ENCODE measurements at regions not wholly inside any gene's neighbourhood (a gene's known extent, or its start where the extent isn't known, plus 50 kb on each side); places are given as distances from the start of the nearest gene placed in this dataset.

DNA sequence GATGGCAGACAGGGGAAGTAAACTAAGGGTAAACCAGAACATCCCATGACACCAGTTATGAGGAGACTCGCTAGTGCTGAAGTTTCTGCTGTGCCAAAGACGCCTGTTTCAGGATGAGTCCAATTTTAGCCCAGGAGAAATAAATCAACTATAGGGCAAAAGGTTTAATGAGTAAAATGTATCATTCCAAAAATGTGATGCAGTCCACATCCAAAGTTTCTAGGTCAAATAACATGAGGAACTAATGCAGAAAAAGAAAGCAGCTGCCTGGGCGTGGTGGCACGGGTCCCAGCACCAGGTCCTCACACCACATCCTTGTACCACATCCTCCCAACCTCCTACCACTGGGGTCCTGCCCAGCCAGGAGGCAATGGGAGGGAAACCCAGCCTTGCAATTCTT is 126.9 kb upstream of the CTAGE1 start:
- ChIA-PET POLR2A (no interaction called here), CTCF (no interaction called here)
- Histone ChIP-seq H3K36me3 (ENCODE audit: control insufficient read depth in 2 of 2, extremely low read depth in 1 of 2, insufficient read depth in 1 of 2, low read length in 1 of 2) (no peaks in the 10 kb centered on the region), H3K4me1 (ENCODE audit: control insufficient read depth in 1 of 2, extremely low read depth in 1 of 2, insufficient read depth in 2 of 2, low read length in 2 of 2) (peaks cover 0 to 2% of the 10 kb centered on the region in 2 experiments), H3K9me3 (no peaks in the 10 kb centered on the region), H3K27me3 (replicated peaks in 1 of 2; ENCODE audit: control insufficient read depth in 2 of 2, extremely low read depth in 1 of 2, insufficient read depth in 2 of 2, low read length in 1 of 2) (no peaks in the 10 kb centered on the region), H3K27ac (ENCODE audit: low read length) (no peak overlapping the region), H3K4me3 (ENCODE audit: control insufficient read depth in 1 of 2, extremely low read depth in 1 of 2, low read length in 1 of 2) (no peak overlapping the region)
- Mint-ChIP-seq H3K27ac (no peak overlapping the region), H3K36me3 (no peaks in the 10 kb centered on the region), H3K27me3 (peaks cover 1 to 4% of the 10 kb centered on the region in 2 donors), H3K4me1 (no peaks in the 10 kb centered on the region), H3K9me3 (peaks cover 3 to 4% (median 3%) of the 10 kb centered on the region in 3 donors), H3K4me3 (no peak overlapping the region)
- WGBS (ENCODE audit: insufficient coverage) = no CpG with 5 or more reads among the region's 4 CpGs
- no peak for DNase-seq
- no peak for ATAC-seq (replicated peaks in 1 of 4)

GRCh38 chr18:22545066-22545760 is 127.5 kb upstream of the CTAGE1 start:
- Histone ChIP-seq H3K4me3 (ENCODE audit: control insufficient read depth in 1 of 2, extremely low read depth in 1 of 2, low read length in 1 of 2) (no peak overlapping the region), H3K4me1 (ENCODE audit: control insufficient read depth in 1 of 2, extremely low read depth in 1 of 2, insufficient read depth in 2 of 2, low read length in 2 of 2) (peaks cover 0 to 2% of the 10 kb centered on the region in 2 experiments), H3K36me3 (ENCODE audit: control insufficient read depth in 2 of 2, extremely low read depth in 1 of 2, insufficient read depth in 1 of 2, low read length in 1 of 2) (no peaks in the 10 kb centered on the region), H3K27me3 (replicated peaks in 1 of 2; ENCODE audit: control insufficient read depth in 2 of 2, extremely low read depth in 1 of 2, insufficient read depth in 2 of 2, low read length in 1 of 2) (no peaks in the 10 kb centered on the region), H3K27ac (ENCODE audit: low read length) (no peak overlapping the region), H3K9me3 (no peaks in the 10 kb centered on the region)
- no peak for DNase-seq
- ChIA-PET POLR2A (no interaction called here), CTCF (no interaction called here)
- H3K27ac Mint-ChIP-seq = no peak overlapping the region
- H3K9me3 Mint-ChIP-seq = peaks cover 2 to 4% (median 3%) of the 10 kb centered on the region in 3 donors
- no peaks in the 10 kb centered on the region for H3K4me1 Mint-ChIP-seq
- no CpG with 5 or more reads among the region's 6 CpGs for WGBS (ENCODE audit: insufficient coverage)
- no peak overlapping the region for H3K4me3 Mint-ChIP-seq
- no peak for ATAC-seq (replicated peaks in 1 of 4)
- H3K36me3 Mint-ChIP-seq = no peaks in the 10 kb centered on the region
- peaks cover 1 to 4% of the 10 kb centered on the region in 2 donors for H3K27me3 Mint-ChIP-seq

DNA sequence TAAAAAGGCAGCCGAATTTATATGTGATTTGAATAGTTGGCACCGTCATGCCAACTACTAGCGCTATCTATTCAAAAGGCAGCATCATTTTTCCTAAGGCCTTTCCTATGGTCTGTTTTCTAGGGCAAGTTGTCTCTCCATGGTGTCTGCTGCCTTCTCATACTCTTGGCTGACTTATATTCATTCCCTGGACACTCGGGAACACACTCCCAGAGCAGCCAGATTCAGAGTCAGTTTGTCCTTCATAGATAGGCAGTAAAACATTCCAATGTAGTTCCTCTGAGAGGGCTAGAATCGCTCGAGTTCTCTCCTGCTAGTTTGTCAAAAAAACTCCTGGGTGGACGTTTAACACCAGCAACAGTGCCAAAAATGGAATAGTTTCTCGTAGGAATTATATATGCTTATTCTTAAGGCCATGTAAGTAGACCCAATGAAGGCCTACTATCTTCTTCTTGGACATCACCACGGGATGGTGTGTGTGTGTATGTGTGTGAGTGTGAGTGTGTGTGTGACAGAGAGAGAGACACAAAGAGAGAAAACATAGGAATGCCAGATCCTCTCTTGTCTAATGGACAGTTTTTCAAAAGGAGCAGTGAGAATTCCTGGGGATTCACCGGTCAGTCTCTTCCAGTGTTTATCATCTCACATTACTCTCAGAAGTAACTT is 129.3 kb upstream of the CTAGE1 start:
- Histone ChIP-seq H3K9me3 (no peaks in the 10 kb centered on the region), H3K4me1 (ENCODE audit: control insufficient read depth in 1 of 2, extremely low read depth in 1 of 2, insufficient read depth in 2 of 2, low read length in 2 of 2) (peaks cover 0 to 2% of the 10 kb centered on the region in 2 experiments), H3K36me3 (ENCODE audit: control insufficient read depth in 2 of 2, extremely low read depth in 1 of 2, insufficient read depth in 1 of 2, low read length in 1 of 2) (no peaks in the 10 kb centered on the region), H3K4me3 (ENCODE audit: control insufficient read depth in 1 of 2, extremely low read depth in 1 of 2, low read length in 1 of 2) (no peak overlapping the region), H3K27me3 (replicated peaks in 1 of 2; ENCODE audit: control insufficient read depth in 2 of 2, extremely low read depth in 1 of 2, insufficient read depth in 2 of 2, low read length in 1 of 2) (no peaks in the 10 kb centered on the region), H3K27ac (ENCODE audit: low read length) (no peak overlapping the region)
- H3K27ac Mint-ChIP-seq = no peak overlapping the region
- no peak overlapping the region for H3K4me3 Mint-ChIP-seq
- 72% methylated on average over 6 of the region's 10 CpGs for WGBS (ENCODE audit: insufficient coverage)
- ChIA-PET CTCF (no interaction called here), POLR2A (no interaction called here)
- H3K27me3 Mint-ChIP-seq = peaks cover 1 to 4% of the 10 kb centered on the region in 2 donors
- no peaks in the 10 kb centered on the region for H3K36me3 Mint-ChIP-seq
- no peak for ATAC-seq (replicated peaks in 1 of 4)
- H3K4me1 Mint-ChIP-seq = no peaks in the 10 kb centered on the region
- DNase-seq = no peak
- H3K9me3 Mint-ChIP-seq = peaks cover 0 to 4% (median 0%) of the 10 kb centered on the region in 3 donors

DNA sequence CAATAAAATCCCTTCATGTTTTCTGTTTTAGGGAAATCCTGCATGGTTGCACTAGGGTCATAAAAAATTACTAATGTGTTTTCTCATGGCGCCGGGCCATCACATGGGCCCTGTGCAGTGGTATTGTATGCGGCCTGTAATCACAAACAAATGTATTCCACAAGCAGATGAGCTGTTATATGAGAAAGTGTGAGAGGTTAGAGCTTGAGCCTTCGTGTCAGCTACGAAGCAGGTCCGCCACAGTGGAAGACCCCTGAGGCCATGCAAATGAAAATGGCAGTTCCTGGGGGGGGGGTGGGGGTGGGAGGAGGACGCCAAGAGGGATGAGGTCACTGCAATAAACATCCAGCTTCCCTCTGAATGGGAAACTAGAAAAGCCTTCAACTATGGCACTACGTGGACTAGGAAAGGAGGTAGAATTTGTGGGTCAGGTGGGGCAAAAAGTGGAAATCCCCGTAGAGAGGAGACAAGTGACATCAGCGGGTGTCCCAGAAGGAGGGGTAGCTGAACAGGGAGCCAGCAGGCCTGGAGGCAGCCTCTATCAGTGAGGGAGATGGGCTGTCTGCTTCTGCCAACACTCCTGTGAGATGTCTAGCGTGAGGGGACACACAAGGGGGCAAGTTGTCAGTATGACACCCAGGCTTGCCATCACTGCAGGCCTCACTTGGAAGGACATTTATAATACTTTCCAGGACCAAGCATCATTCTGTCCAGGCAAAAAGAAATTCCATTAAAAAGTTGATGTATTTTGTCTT is 130.3 kb upstream of the CTAGE1 start:
- ATAC-seq (replicated peaks in 1 of 4) = no peak
- peaks cover 0 to 2% of the 10 kb centered on the region in 2 experiments for H3K4me1 ChIP-seq (ENCODE audit: control insufficient read depth in 1 of 2, extremely low read depth in 1 of 2, insufficient read depth in 2 of 2, low read length in 2 of 2)
- no peak overlapping the region for H3K4me3 ChIP-seq (ENCODE audit: control insufficient read depth in 1 of 2, extremely low read depth in 1 of 2, low read length in 1 of 2)
- Mint-ChIP-seq H3K27ac (no peak overlapping the region), H3K4me3 (no peak overlapping the region), H3K27me3 (peaks cover 1 to 4% of the 10 kb centered on the region in 2 donors), H3K4me1 (no peaks in the 10 kb centered on the region), H3K9me3 (peaks cover 0 to 4% (median 0%) of the 10 kb centered on the region in 3 donors), H3K36me3 (no peaks in the 10 kb centered on the region)
- H3K36me3 ChIP-seq (ENCODE audit: control insufficient read depth in 2 of 2, extremely low read depth in 1 of 2, insufficient read depth in 1 of 2, low read length in 1 of 2) = no peaks in the 10 kb centered on the region
- no peaks in the 10 kb centered on the region for H3K9me3 ChIP-seq
- H3K27me3 ChIP-seq (replicated peaks in 1 of 2; ENCODE audit: control insufficient read depth in 2 of 2, extremely low read depth in 1 of 2, insufficient read depth in 2 of 2, low read length in 1 of 2) = no peaks in the 10 kb centered on the region
- H3K27ac ChIP-seq (ENCODE audit: low read length) = no peak overlapping the region
- 86% methylated on average over 4 of the region's 11 CpGs for WGBS (ENCODE audit: insufficient coverage)
- ChIA-PET CTCF (no interaction called here), POLR2A (no interaction called here)
- DNase-seq = no peak

GRCh38 chr18:22549260-22549937 is 131.7 kb upstream of the CTAGE1 start:
- peaks cover 0 to 2% of the 10 kb centered on the region in 2 experiments for H3K4me1 ChIP-seq (ENCODE audit: control insufficient read depth in 1 of 2, extremely low read depth in 1 of 2, insufficient read depth in 2 of 2, low read length in 2 of 2)
- Mint-ChIP-seq H3K27me3 (peaks cover 0 to 7% of the 10 kb centered on the region in 2 donors), H3K4me1 (no peaks in the 10 kb centered on the region), H3K36me3 (no peaks in the 10 kb centered on the region), H3K4me3 (no peak overlapping the region), H3K9me3 (peaks cover 0 to 2% (median 0%) of the 10 kb centered on the region in 3 donors), H3K27ac (no peak overlapping the region)
- 79% methylated on average over 5 of the region's 6 CpGs for WGBS (ENCODE audit: insufficient coverage)
- H3K9me3 ChIP-seq = no peaks in the 10 kb centered on the region
- no peak overlapping the region for H3K4me3 ChIP-seq (ENCODE audit: control insufficient read depth in 1 of 2, extremely low read depth in 1 of 2, low read length in 1 of 2)
- ChIA-PET POLR2A (no interaction called here), CTCF (no interaction called here)
- DNase-seq (no peak), ATAC-seq (replicated peaks in 1 of 4) (no peak)
- H3K27me3 ChIP-seq (replicated peaks in 1 of 2; ENCODE audit: control insufficient read depth in 2 of 2, extremely low read depth in 1 of 2, insufficient read depth in 2 of 2, low read length in 1 of 2) = no peaks in the 10 kb centered on the region
- H3K36me3 ChIP-seq (ENCODE audit: control insufficient read depth in 2 of 2, extremely low read depth in 1 of 2, insufficient read depth in 1 of 2, low read length in 1 of 2) = no peaks in the 10 kb centered on the region
- H3K27ac ChIP-seq (ENCODE audit: low read length) = no peak overlapping the region

DNA sequence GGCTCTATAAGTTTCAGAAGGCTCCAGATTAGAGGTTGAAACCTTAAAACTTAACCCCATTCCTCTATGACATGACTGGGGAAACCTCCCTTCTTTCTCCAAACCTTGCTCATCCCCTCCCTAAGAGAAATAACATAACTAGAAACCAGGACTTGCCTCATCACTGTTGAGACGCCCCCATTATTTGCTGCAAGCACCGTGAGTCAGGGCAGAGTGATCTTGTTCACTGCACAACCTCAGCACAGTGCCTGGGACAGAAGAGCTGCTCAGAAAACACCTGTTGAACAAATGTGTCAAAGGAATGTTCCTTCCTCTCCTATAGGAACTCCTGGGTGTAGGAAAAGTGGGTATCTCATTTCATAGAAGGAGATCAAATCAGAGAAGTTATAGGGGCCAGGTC is 132.7 kb upstream of the CTAGE1 start:
- no peaks in the 10 kb centered on the region for H3K4me1 ChIP-seq (ENCODE audit: control insufficient read depth in 1 of 2, extremely low read depth in 1 of 2, insufficient read depth in 2 of 2, low read length in 2 of 2)
- ChIA-PET CTCF (no interaction called here), POLR2A (no interaction called here)
- Mint-ChIP-seq H3K27me3 (peaks cover 2 to 5% of the 10 kb centered on the region in 2 donors), H3K36me3 (no peaks in the 10 kb centered on the region), H3K27ac (no peak overlapping the region), H3K9me3 (no peaks in the 10 kb centered on the region), H3K4me3 (no peak overlapping the region), H3K4me1 (no peaks in the 10 kb centered on the region)
- H3K27ac ChIP-seq (ENCODE audit: low read length) = no peak overlapping the region
- H3K36me3 ChIP-seq (ENCODE audit: control insufficient read depth in 2 of 2, extremely low read depth in 1 of 2, insufficient read depth in 1 of 2, low read length in 1 of 2) = no peaks in the 10 kb centered on the region
- no peaks in the 10 kb centered on the region for H3K27me3 ChIP-seq (replicated peaks in 1 of 2; ENCODE audit: control insufficient read depth in 2 of 2, extremely low read depth in 1 of 2, insufficient read depth in 2 of 2, low read length in 1 of 2)
- no peaks in the 10 kb centered on the region for H3K9me3 ChIP-seq
- no peak overlapping the region for H3K4me3 ChIP-seq (ENCODE audit: control insufficient read depth in 1 of 2, extremely low read depth in 1 of 2, low read length in 1 of 2)
- 72% methylated on average over 2 of the region's 2 CpGs for WGBS (ENCODE audit: insufficient coverage)
- DNase-seq (no peak), ATAC-seq (replicated peaks in 1 of 4) (no peak)
